Heart left ventricle (tissue), 13 donors: ENCODE measurements at regions not wholly inside any gene's neighbourhood (a gene's known extent, or its start where the extent isn't known, plus 50 kb on each side); places are given as distances from the start of the nearest gene placed in this dataset.

Experiments
- POLR2A ChIP-seq, 2 donors: fragments of 450-650 bp; IDR thresholded peaks; one replicate each; pipeline ENCODE4 v1.6.1; 2017; ENCODE audit warnings: antibody characterized with exemption in 2 of 2, mild to moderate bottlenecking in 2 of 2, moderate library complexity in 2 of 2
- TF ChIP-seq, protein P1 (sequence below), 12 donors: fragments of 200-600 bp; sonication (generic) in 4 of 12; IDR thresholded peaks; one replicate each; pipeline versions ENCODE4 v1.5.0 to v1.8.0; 2018 to 2022; ENCODE audit warnings: antibody characterized with exemption in 12 of 12, mild to moderate bottlenecking in 5 of 12
- donor health status: ischemic (EF 13 %, LVEDD 7.1; RV severe dilation, severe dysfunction).
- donor health status: DM: no; HTN: yes; CAD: no.
- donor health status: DM: no; HTN: no; CAD: no.
- donor health status: ischemic (EF 25% LVEDD 6.9; RV normal size, moderate dysfunction).
- donor health status: ischemic (EF 25% LVEDD 5.7; RV mildly dilated, moderate dysfunction).
- donor health status: ischemic (EF 35%, LVEDD 5.7; RV mildly dilated, moderate dysfunction).
- donor health status: nonischemic (EF 11% LVEDD 7.7; RV severe dilation, severe dysfunction).
- donor health status: DM: yes; HTN: yes; CAD: no.
- donor health status: PGD.
- donor health status: ischemic (EF 29% LVEDD 5.4; RV normal size, mild dysfunction).
- donor health status: nonischemic (EF 23%, LVEDD 6.1; RV moderate dilation, normal function).

DNA sequence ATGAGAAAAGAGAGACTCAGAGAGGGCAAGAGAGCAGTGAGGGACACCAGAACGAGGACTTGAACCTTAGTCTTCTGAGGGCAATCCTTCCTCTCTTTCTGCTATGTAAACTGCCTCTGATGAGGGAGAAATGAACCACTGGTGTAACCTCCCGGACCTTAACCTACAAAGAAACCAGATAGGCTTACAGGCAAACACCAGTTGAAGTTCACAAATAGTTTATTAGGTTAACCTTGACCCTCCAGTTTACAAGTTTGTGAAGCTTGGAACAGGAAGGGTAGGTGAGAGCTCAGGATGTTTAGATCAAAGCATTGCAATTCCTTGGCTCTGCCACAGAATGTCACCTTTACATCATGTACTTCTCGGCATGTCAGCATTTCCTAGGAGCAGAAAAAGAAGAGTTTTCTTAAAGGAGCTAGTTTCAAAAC lies 486.4 kb upstream of the SPRED2 start:
- TF ChIP-seq, protein P1, sequence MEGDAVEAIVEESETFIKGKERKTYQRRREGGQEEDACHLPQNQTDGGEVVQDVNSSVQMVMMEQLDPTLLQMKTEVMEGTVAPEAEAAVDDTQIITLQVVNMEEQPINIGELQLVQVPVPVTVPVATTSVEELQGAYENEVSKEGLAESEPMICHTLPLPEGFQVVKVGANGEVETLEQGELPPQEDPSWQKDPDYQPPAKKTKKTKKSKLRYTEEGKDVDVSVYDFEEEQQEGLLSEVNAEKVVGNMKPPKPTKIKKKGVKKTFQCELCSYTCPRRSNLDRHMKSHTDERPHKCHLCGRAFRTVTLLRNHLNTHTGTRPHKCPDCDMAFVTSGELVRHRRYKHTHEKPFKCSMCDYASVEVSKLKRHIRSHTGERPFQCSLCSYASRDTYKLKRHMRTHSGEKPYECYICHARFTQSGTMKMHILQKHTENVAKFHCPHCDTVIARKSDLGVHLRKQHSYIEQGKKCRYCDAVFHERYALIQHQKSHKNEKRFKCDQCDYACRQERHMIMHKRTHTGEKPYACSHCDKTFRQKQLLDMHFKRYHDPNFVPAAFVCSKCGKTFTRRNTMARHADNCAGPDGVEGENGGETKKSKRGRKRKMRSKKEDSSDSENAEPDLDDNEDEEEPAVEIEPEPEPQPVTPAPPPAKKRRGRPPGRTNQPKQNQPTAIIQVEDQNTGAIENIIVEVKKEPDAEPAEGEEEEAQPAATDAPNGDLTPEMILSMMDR (IDR thresholded peaks at IDR 0.05): no peak
- TF ChIP-seq POLR2A (IDR thresholded peaks at IDR 0.05): no peak
